Spleen (tissue), 11 donors: ENCODE measurements at regions not wholly inside any gene's neighbourhood (a gene's known extent, or its start where the extent isn't known, plus 50 kb on each side); places are given as distances from the start of the nearest gene placed in this dataset.

Source experiments
- DNase-seq: peaks from one replicate; pipeline ENCODE4 v3.0.0-alpha.2; 2020
- H3K27ac ChIP-seq, 8 donors: fragments of 200-600 bp; sonication (generic) in 7 of 8; 1 replicate in 4 of 8; 2 replicates in 4 of 8; pipeline versions ENCODE4 v1.5.0 to v1.8.0; 2016 to 2021; ENCODE audit warnings: inconsistent platforms in 4 of 8, mild to moderate bottlenecking in 4 of 8, moderate library complexity in 1 of 8
- H3K27me3 ChIP-seq, 7 donors: fragments of 200-600 bp; sonication (generic) in 6 of 7; replicated peaks in 1 of 7; 1 replicate in 4 of 7; 2 replicates in 3 of 7; pipeline versions ENCODE4 v1.5.0 to v1.8.0; 2016 to 2021; ENCODE audit warnings: inconsistent platforms in 3 of 7, mild to moderate bottlenecking in 1 of 7
- H3K36me3 ChIP-seq, 6 donors: fragments of 200-600 bp; sonication (generic) in 5 of 6; 1 replicate in 4 of 6; 2 replicates in 2 of 6; pipeline versions ENCODE4 v1.5.0 to v1.8.0; 2016 to 2021; ENCODE audit warnings: inconsistent platforms in 2 of 6
- H3K4me1 ChIP-seq, 6 donors: fragments of 200-600 bp; sonication (generic) in 5 of 6; 1 replicate in 3 of 6; 2 replicates in 3 of 6; pipeline versions ENCODE4 v1.5.0 to v1.8.0; 2016 to 2021; ENCODE audit warnings: inconsistent platforms in 3 of 6
- H3K4me3 ChIP-seq, 8 donors: fragments of 200-600 bp; sonication (generic) in 7 of 8; 1 replicate in 4 of 8; 2 replicates in 4 of 8; pipeline versions ENCODE4 v1.5.0 to v1.8.0; 2016 to 2021; ENCODE audit warnings: inconsistent platforms in 4 of 8, mild to moderate bottlenecking in 4 of 8, moderate library complexity in 2 of 8
- H3K9me3 ChIP-seq, 8 donors: fragments of 200-600 bp; sonication (generic) in 7 of 8; 1 replicate in 4 of 8; 2 replicates in 4 of 8; pipeline versions ENCODE4 v1.5.0 to v1.8.0; 2016 to 2021; ENCODE audit warnings: inconsistent platforms in 4 of 8
- CTCF ChIP-seq, 11 experiments: fragments of 200-600 bp in 7 of 11; fragments of 450-650 bp in 4 of 11; sonication (generic) in 4 of 11; IDR thresholded peaks in 8 of 11; conservative IDR thresholded peaks in 3 of 11; 1 replicate in 7 of 11; 2 replicates in 4 of 11; pipeline versions ENCODE4 v1.4.0 to v1.8.0; 2016 to 2021; ENCODE audit warnings: antibody characterized with exemption in 11 of 11, inconsistent platforms in 4 of 11, mild to moderate bottlenecking in 1 of 11
- POLR2A ChIP-seq, 3 donors: fragments of 450-650 bp; IDR thresholded peaks; one replicate each; pipeline ENCODE4 v1.5.1; 2017; ENCODE audit warnings: antibody characterized with exemption in 3 of 3, mild to moderate bottlenecking in 1 of 3
- POLR2AphosphoS5 ChIP-seq, 3 donors: sonication (generic); formaldehyde crosslinking; IDR thresholded peaks; one replicate each; pipeline ENCODE4 v1.5.1; 2017; ENCODE audit warnings: antibody characterized with exemption in 3 of 3
- WGBS, 5 donors: extraction: QIAGEN DNeasy Blood & Tissue Kit in 3 of 5; methylation state at CpG; one replicate each; pipeline versions ENCODE4 v1.1.5 to v1.1.7; 2013 to 2018; 5-methylcytosine and 5-hydroxymethylcytosine counted together
- intact Hi-C: fragments of 100-400 bp; cut with DNase I; formaldehyde crosslinking; loops from one replicate; pipeline ENCODE4 v1.15.0; 2023; ENCODE audit warnings: low total_unique reads
- donor health status: healthy with polysubstance abuse.
- donor health status: DM: no; HTN: no; CAD: no; lungs with moderate emphysema.
- donor health status: DM: no; HTN: no; CAD: no.
- donor health status: Bipolar disorder and iron deficiency.
- donor health status: healthy.
- donor health status: DM: no; HTN: no; CAD: no.
- donor health status: DM: yes; HTN: yes; CAD: no.

DNA sequence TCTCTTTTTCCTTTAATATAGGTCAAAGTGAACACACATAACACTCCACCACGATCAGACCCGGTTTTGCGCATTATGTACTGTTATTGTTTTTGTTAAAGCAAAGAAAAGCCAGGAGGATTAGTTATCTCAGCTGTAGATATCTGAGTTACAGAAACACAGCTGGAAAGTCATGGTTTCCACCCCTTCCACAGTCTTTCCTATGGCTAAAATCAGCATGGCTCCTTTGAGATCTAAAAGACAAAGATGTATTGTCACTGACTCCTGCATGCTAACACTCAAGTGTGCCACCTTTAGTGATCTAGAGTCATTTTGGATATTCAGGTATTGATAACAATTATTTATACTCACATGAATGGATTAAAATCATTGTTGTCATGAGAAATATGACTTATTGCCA, 260.0 kb downstream of the FIGN start:
- intact Hi-C loops, result no loop called here
- H3K4me1 ChIP-seq, result no peaks in the 10 kb centered on the region
- H3K36me3 ChIP-seq, result no peaks in the 10 kb centered on the region
- no peaks in the 10 kb centered on the region for H3K27me3 ChIP-seq
- no peak for TF ChIP-seq POLR2AphosphoS5 (IDR thresholded peaks at IDR 0.05)
- no peak for TF ChIP-seq CTCF (IDR thresholded peaks at IDR 0.05 in 8 of 11, conservative IDR thresholded peaks at IDR 0.05 in 3 of 11)
- no peak for TF ChIP-seq POLR2A (IDR thresholded peaks at IDR 0.05)
- no peak overlapping the region for H3K4me3 ChIP-seq
- peaks cover 0 to 10% (median 0%) of the 10 kb centered on the region in 8 donors for H3K9me3 ChIP-seq
- DNase-seq, result no peak
- 83 to 91% (median 86%) methylated on average over 3 of the region's 3 CpGs for WGBS, 5 donors
- H3K27ac ChIP-seq, result no peak overlapping the region

- no peaks in the 10 kb centered on the region for H3K4me1 ChIP-seq
- 78 to 85% (median 82%) methylated on average over 4 of the region's 4 CpGs for WGBS, 5 donors
- H3K27ac ChIP-seq, result no peak overlapping the region
- H3K4me3 ChIP-seq, result no peak overlapping the region
- intact Hi-C loops, result no loop called here
- peaks cover 0 to 10% (median 0%) of the 10 kb centered on the region in 8 donors for H3K9me3 ChIP-seq
- no peak for DNase-seq
- TF ChIP-seq POLR2AphosphoS5 (IDR thresholded peaks at IDR 0.05), result no peak
- H3K36me3 ChIP-seq, result no peaks in the 10 kb centered on the region
- no peaks in the 10 kb centered on the region for H3K27me3 ChIP-seq
Measured at GRCh38 chr2:163474889-163475288, 260.9 kb downstream of the FIGN start.

GRCh38 chr2:163474319-163474744, 261.5 kb downstream of the FIGN start:
- peaks cover 0 to 10% (median 0%) of the 10 kb centered on the region in 8 donors for H3K9me3 ChIP-seq
- no peak for DNase-seq
- no peaks in the 10 kb centered on the region for H3K27me3 ChIP-seq
- TF ChIP-seq POLR2AphosphoS5 (IDR thresholded peaks at IDR 0.05), result no peak
- TF ChIP-seq CTCF (IDR thresholded peaks at IDR 0.05 in 8 of 11, conservative IDR thresholded peaks at IDR 0.05 in 3 of 11), result no peak
- no peak for TF ChIP-seq POLR2A (IDR thresholded peaks at IDR 0.05)
- intact Hi-C loops, result no loop called here
- no peaks in the 10 kb centered on the region for H3K4me1 ChIP-seq
- no peak overlapping the region for H3K27ac ChIP-seq
- WGBS, 5 donors, result 81 to 89% (median 86%) methylated on average over 4 of the region's 4 CpGs
- H3K36me3 ChIP-seq, result no peaks in the 10 kb centered on the region
- no peak overlapping the region for H3K4me3 ChIP-seq

- Histone ChIP-seq H3K27ac (no peak overlapping the region), H3K36me3 (no peaks in the 10 kb centered on the region), H3K4me1 (no peaks in the 10 kb centered on the region), H3K9me3 (no peaks in the 10 kb centered on the region), H3K27me3 (no peaks in the 10 kb centered on the region), H3K4me3 (no peak overlapping the region)
- WGBS, 5 donors, result 13 to 26% (median 22%) methylated on average over 1 of the region's 1 CpG
- TF ChIP-seq CTCF (IDR thresholded peaks at IDR 0.05 in 8 of 11, conservative IDR thresholded peaks at IDR 0.05 in 3 of 11) (no peak), POLR2AphosphoS5 (IDR thresholded peaks at IDR 0.05) (no peak), POLR2A (IDR thresholded peaks at IDR 0.05) (no peak)
- DNase-seq, result no peak
- intact Hi-C loops, result no loop called here
Measured at GRCh38 chr2:163471947-163472346, 263.9 kb downstream of the FIGN start.

DNA sequence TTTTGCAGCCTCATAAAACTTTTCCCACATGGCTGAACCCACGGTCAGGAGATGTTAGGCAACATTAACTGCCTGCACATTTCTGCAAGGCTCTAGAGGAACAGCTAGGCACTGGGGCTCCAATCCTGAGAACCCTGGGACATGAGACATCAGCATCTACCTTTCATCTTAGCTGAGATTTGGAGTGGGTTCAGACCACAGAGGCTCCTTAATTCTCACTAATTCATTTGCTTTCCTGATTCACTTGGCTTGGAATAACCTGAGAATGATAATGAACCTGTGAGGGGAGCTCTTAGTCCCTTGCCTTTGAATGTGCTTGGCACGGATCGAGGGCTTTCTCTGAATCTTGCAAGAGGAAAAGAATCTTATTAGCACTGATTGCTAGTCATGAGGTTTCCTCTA, 266.2 kb downstream of the FIGN start:
- DNase-seq, result no peak
- no peaks in the 10 kb centered on the region for H3K9me3 ChIP-seq

More for the DNA sequence above, 266.2 kb downstream of the FIGN start:
- Histone ChIP-seq H3K4me1 (peaks cover 0 to 3% (median 0%) of the 10 kb centered on the region in 6 donors), H3K27me3 (no peaks in the 10 kb centered on the region), H3K36me3 (no peaks in the 10 kb centered on the region), H3K27ac (no peak overlapping the region), H3K4me3 (no peak overlapping the region)
- 18 to 39% (median 30%) methylated on average over 3 of the region's 3 CpGs for WGBS, 5 donors
- intact Hi-C loops, result no loop called here
- no peak for TF ChIP-seq POLR2AphosphoS5 (IDR thresholded peaks at IDR 0.05)
- no peak for TF ChIP-seq CTCF (IDR thresholded peaks at IDR 0.05 in 8 of 11, conservative IDR thresholded peaks at IDR 0.05 in 3 of 11)
- TF ChIP-seq POLR2A (IDR thresholded peaks at IDR 0.05), result no peak
